A673 (cell line): ENCODE measurements at regions not wholly inside any gene's neighbourhood (a gene's known extent, or its start where the extent isn't known, plus 50 kb on each side); places are given as distances from the start of the nearest gene placed in this dataset.

ENCODE experiments used
- CTCF ChIP-seq: fragments of 300-800, 200-600 bp; sonication (generic); conservative IDR thresholded peaks from 2 replicates; pipeline ENCODE4 v1.5.1; 2017; ENCODE audit warnings: low read depth, mild to moderate bottlenecking, antibody characterized with exemption, low read length, moderate library complexity, mixed read lengths
- EZH2 ChIP-seq: fragments of 200-600 bp; sonication (generic); IDR thresholded peaks from 2 replicates; pipeline ENCODE4 v1.6.1; 2017; ENCODE audit warnings: borderline replicate concordance, low read depth, mild to moderate bottlenecking, mixed read lengths, antibody characterized with exemption, low read length; ENCODE audit not compliant: poor library complexity, severe bottlenecking

- TF ChIP-seq CTCF (no peak), EZH2 (no peak)
Measured at GRCh38 chr4:153096344-153096743, 107.9 kb upstream of the TRIM2 start.
